ENCODE measurements at regions not wholly inside any gene's neighbourhood (a gene's known extent, or its start where the extent isn't known, plus 50 kb on each side); places are given as distances from the start of the nearest gene placed in this dataset.

DNA sequence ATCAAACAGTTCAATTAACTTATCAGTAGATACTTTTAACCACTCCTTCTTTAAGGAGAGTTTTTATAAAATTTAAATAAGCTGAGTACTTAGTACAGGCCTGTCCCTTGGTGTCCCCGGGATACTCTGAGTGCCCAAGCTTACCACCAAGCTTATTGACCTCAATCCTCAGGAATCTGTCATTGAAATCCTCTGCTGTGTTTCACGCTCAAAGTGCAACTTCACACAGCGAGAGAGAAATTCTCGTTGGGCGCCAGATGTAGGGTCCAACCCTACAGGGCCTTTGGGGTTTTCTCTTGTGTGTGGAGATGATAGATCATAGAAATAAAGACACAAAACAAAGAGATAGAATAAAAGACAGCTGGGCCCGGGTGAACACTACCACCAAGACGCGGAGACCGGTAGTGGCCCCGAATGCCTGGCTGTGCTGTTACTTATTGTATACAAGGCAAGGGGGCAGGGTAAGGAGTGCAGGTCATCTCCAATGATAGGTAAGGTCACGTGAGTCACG, 65.3 kb upstream of the ARL4D start:
- H3K4me3 Mint-ChIP-seq (ENCODE audit: unreplicated experiment), result peak overlapping the region; percentile 52
- no peaks in the 10 kb centered on the region for H3K27me3 Mint-ChIP-seq (ENCODE audit: insufficient read depth, unreplicated experiment)
- ChIA-PET POLR2A (interaction anchor here (0.7 to 3.4 kb wide), 6 partner anchors 10 to 122 kb away, joined by 3 to 33 read pairs (median 7); partner anchors contain the start of gene TMEM106A), CTCF (interaction anchor here (0.6 to 2.8 kb wide), 5 partner anchors 8 to 725 kb away, joined by 3 to 16 read pairs (median 3); no protein-coding TSS in a partner anchor)
- peaks cover 5% of the 10 kb centered on the region for H3K36me3 Mint-ChIP-seq (ENCODE audit: insufficient read depth, unreplicated experiment)
- TF ChIP-seq, protein P1, sequence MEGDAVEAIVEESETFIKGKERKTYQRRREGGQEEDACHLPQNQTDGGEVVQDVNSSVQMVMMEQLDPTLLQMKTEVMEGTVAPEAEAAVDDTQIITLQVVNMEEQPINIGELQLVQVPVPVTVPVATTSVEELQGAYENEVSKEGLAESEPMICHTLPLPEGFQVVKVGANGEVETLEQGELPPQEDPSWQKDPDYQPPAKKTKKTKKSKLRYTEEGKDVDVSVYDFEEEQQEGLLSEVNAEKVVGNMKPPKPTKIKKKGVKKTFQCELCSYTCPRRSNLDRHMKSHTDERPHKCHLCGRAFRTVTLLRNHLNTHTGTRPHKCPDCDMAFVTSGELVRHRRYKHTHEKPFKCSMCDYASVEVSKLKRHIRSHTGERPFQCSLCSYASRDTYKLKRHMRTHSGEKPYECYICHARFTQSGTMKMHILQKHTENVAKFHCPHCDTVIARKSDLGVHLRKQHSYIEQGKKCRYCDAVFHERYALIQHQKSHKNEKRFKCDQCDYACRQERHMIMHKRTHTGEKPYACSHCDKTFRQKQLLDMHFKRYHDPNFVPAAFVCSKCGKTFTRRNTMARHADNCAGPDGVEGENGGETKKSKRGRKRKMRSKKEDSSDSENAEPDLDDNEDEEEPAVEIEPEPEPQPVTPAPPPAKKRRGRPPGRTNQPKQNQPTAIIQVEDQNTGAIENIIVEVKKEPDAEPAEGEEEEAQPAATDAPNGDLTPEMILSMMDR (IDR thresholded peaks at IDR 0.05; ENCODE audit: unreplicated experiment), result no peak
- no peaks in the 10 kb centered on the region for H3K9me3 Mint-ChIP-seq (ENCODE audit: unreplicated experiment)
- intact Hi-C loops (cut with micrococcal nuclease), result loop anchor here (10.0 kb wide), 1 partner anchor 309 kb away; the partner anchor contains the start of genes RND2 and VAT1
- H3K27ac Mint-ChIP-seq (ENCODE audit: low read depth, unreplicated experiment), result no peak overlapping the region
- BruUV-seq (replicated peaks), result no TSS peak
- peaks cover 9% of the 10 kb centered on the region for H3K4me1 Mint-ChIP-seq (ENCODE audit: insufficient read depth, unreplicated experiment)
- DNase-seq (ENCODE audit: unreplicated experiment), result no peak

DNA sequence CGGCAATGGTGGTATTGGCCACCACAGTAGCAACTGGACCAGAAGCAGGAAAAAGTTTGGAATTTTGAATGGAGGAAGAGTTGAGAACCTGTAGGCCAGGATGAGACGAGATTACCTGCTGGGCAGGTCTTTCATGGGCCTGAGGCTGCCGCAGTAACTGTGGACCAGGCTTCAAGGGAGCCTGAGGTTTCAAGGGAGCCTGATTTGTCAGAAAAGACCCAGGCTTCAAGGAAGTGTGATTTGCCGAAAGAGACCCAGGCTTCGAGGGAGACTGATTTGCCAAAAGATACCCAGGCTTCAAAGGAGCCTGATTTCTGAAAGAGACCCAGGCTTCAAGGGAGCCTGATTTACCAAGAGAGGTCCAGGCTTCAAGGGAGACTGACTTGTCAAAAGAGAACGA, 66.6 kb upstream of the ARL4D start:
- ChIA-PET POLR2A (interaction anchor here (0.8 kb wide), 1 partner anchor 35 kb away, joined by 3 read pairs; no protein-coding TSS in a partner anchor), CTCF (interaction anchor here (0.6 to 1.0 kb wide), 2 partner anchors 10 to 249 kb away, joined by 3 read pairs; no protein-coding TSS in a partner anchor)

DNA sequence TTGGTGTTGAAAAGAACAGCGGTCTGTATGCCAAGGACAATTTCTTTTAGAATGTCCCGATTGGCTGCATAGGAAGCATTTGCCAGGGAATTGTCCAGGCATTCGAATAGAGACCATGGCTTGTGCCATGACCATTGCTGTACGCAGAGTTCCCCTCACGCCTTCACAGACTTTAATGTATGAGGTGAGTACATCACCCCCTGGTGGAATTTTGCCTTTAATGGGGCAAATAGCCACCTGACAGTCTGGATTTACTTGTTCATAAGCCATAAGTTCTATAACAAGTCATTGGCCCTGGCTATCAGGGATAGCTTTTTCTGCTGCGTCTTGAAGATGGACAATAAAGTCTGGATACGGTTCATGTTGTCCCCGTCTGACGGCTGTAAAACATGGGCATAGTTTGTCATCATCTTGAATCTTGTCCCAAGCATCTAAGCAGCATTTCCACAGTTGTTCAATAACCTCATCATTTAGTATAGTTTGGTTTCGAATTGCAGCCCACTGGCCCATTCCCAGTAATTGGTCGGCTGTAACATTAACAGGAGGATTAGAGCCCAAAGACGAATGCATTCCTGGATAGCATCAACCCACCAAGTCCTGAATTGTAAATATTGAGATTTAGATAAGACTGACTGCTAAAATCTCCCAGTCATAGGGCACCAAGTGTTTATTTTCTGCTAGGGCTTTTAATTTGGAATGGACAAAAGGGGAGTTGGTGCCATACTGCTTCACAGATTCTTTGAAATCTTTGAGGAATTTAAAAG, 67.7 kb upstream of the ARL4D start:
- BruUV-seq (replicated peaks), result no TSS peak
- Mint-ChIP-seq H3K4me1 (ENCODE audit: insufficient read depth, unreplicated experiment) (peaks cover 19% of the 10 kb centered on the region), H3K27ac (ENCODE audit: low read depth, unreplicated experiment) (no peak overlapping the region), H3K27me3 (ENCODE audit: insufficient read depth, unreplicated experiment) (no peaks in the 10 kb centered on the region), H3K4me3 (ENCODE audit: unreplicated experiment) (no peak overlapping the region), H3K9me3 (ENCODE audit: unreplicated experiment) (no peaks in the 10 kb centered on the region), H3K36me3 (ENCODE audit: insufficient read depth, unreplicated experiment) (peaks cover 4% of the 10 kb centered on the region)
- POLR2A ChIA-PET, result interaction anchor here (1.3 kb wide), 1 partner anchor 30 kb away, joined by 3 read pairs; no protein-coding TSS in a partner anchor
- TF ChIP-seq, protein P1 (IDR thresholded peaks at IDR 0.05; ENCODE audit: unreplicated experiment), result no peak
- CTCF ChIA-PET, result no interaction called here
- intact Hi-C loops (cut with micrococcal nuclease), result loop anchor here (10.0 kb wide), 1 partner anchor 306 kb away; the partner anchor contains the start of genes RND2 and VAT1
- no peak for DNase-seq (ENCODE audit: unreplicated experiment)

More for the DNA sequence above, 66.6 kb upstream of the ARL4D start:
- H3K27me3 Mint-ChIP-seq (ENCODE audit: insufficient read depth, unreplicated experiment), result no peaks in the 10 kb centered on the region
- BruUV-seq (replicated peaks), result no TSS peak
- intact Hi-C loops (cut with micrococcal nuclease), result loop anchor here (10.0 kb wide), 1 partner anchor 307 kb away; the partner anchor contains the start of genes RND2 and VAT1
- TF ChIP-seq, protein P1 (IDR thresholded peaks at IDR 0.05; ENCODE audit: unreplicated experiment), result no peak
- peaks cover 19% of the 10 kb centered on the region for H3K4me1 Mint-ChIP-seq (ENCODE audit: insufficient read depth, unreplicated experiment)
- no peaks in the 10 kb centered on the region for H3K9me3 Mint-ChIP-seq (ENCODE audit: unreplicated experiment)
- H3K4me3 Mint-ChIP-seq (ENCODE audit: unreplicated experiment), result no peak overlapping the region
- H3K36me3 Mint-ChIP-seq (ENCODE audit: insufficient read depth, unreplicated experiment), result peaks cover 5% of the 10 kb centered on the region
- DNase-seq (ENCODE audit: unreplicated experiment), result no peak
- no peak overlapping the region for H3K27ac Mint-ChIP-seq (ENCODE audit: low read depth, unreplicated experiment)

DNA sequence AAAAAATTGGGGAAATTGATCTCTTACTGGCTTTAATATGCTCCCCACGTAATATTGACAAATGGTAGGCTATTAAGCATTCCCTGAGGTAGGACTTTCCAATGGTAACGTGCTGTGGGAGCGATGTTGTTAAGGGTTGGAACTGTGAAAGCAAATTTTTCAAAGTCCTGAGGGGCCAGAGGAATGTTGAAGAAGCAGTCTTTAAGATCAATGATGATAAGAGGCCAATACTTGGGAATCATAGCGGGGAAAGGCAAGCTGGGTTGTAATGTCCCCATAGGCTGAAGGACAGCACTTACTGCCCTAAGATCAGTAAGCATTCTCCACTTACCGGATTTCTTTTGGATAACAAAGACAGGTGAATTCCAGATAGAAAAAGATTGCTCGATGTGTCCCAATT, 69.6 kb upstream of the ARL4D start:
- Mint-ChIP-seq H3K9me3 (ENCODE audit: unreplicated experiment) (no peaks in the 10 kb centered on the region), H3K36me3 (ENCODE audit: insufficient read depth, unreplicated experiment) (no peaks in the 10 kb centered on the region), H3K4me3 (ENCODE audit: unreplicated experiment) (no peak overlapping the region), H3K27ac (ENCODE audit: low read depth, unreplicated experiment) (no peak overlapping the region), H3K27me3 (ENCODE audit: insufficient read depth, unreplicated experiment) (no peaks in the 10 kb centered on the region), H3K4me1 (ENCODE audit: insufficient read depth, unreplicated experiment) (peaks cover 19% of the 10 kb centered on the region)
- no TSS peak for BruUV-seq (replicated peaks)
- CTCF ChIA-PET, result interaction anchor here (0.8 kb wide), 1 partner anchor 305 kb away, joined by 3 read pairs; no protein-coding TSS in a partner anchor
- TF ChIP-seq, protein P1 (IDR thresholded peaks at IDR 0.05; ENCODE audit: unreplicated experiment), result no peak
- POLR2A ChIA-PET, result interaction anchor here (0.9 to 2.5 kb wide), 4 partner anchors 10 to 39 kb away, joined by 4 to 11 read pairs (median 6); no protein-coding TSS in a partner anchor
- intact Hi-C loops (cut with micrococcal nuclease), result no loop called here
- DNase-seq (ENCODE audit: unreplicated experiment), result no peak

Measured in MCF 10A (cell line).